ENCODE measurements at regions not wholly inside any gene's neighbourhood (a gene's known extent, or its start where the extent isn't known, plus 50 kb on each side); places are given as distances from the start of the nearest gene placed in this dataset.

DNA sequence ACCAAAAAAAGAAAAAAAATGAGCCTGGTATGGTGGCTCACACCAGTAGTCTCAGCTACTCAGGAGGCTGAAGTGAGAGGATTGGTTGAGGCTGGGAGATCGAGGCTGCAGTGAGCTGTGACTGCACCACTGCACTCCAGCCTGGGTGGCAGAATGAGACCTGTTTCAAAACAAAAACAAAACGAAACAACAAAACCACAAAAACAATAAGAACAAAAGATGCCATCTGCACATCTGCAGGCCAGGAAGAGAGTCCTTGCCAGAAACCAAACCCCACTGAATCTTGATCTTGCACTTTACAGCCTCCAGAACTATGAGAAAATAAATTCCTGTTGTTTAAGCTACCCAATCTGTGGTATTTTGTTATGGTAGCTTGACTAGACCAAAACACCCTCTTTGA, 207.7 kb downstream of the YTHDC2 start:
- DNase-seq (ENCODE audit: low read depth, low spot score) (no peak), ATAC-seq (no peak)
- ChIA-PET CTCF (no interaction called here), POLR2A (no interaction called here)
- TF ChIP-seq POLR2AphosphoS5 (IDR thresholded peaks at IDR 0.05; ENCODE audit: low read depth, low read length) = no peak
- TF ChIP-seq SIN3A (IDR thresholded peaks at IDR 0.05; ENCODE audit: borderline replicate concordance, insufficient read depth, low read depth, low read length) = no peak
- TF ChIP-seq, protein P1, sequence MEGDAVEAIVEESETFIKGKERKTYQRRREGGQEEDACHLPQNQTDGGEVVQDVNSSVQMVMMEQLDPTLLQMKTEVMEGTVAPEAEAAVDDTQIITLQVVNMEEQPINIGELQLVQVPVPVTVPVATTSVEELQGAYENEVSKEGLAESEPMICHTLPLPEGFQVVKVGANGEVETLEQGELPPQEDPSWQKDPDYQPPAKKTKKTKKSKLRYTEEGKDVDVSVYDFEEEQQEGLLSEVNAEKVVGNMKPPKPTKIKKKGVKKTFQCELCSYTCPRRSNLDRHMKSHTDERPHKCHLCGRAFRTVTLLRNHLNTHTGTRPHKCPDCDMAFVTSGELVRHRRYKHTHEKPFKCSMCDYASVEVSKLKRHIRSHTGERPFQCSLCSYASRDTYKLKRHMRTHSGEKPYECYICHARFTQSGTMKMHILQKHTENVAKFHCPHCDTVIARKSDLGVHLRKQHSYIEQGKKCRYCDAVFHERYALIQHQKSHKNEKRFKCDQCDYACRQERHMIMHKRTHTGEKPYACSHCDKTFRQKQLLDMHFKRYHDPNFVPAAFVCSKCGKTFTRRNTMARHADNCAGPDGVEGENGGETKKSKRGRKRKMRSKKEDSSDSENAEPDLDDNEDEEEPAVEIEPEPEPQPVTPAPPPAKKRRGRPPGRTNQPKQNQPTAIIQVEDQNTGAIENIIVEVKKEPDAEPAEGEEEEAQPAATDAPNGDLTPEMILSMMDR (IDR thresholded peaks at IDR 0.05) = no peak
- no peak for TF ChIP-seq TCF7L2 (IDR thresholded peaks at IDR 0.05; ENCODE audit: low read depth, low read length)
- TF ChIP-seq, protein P2, sequence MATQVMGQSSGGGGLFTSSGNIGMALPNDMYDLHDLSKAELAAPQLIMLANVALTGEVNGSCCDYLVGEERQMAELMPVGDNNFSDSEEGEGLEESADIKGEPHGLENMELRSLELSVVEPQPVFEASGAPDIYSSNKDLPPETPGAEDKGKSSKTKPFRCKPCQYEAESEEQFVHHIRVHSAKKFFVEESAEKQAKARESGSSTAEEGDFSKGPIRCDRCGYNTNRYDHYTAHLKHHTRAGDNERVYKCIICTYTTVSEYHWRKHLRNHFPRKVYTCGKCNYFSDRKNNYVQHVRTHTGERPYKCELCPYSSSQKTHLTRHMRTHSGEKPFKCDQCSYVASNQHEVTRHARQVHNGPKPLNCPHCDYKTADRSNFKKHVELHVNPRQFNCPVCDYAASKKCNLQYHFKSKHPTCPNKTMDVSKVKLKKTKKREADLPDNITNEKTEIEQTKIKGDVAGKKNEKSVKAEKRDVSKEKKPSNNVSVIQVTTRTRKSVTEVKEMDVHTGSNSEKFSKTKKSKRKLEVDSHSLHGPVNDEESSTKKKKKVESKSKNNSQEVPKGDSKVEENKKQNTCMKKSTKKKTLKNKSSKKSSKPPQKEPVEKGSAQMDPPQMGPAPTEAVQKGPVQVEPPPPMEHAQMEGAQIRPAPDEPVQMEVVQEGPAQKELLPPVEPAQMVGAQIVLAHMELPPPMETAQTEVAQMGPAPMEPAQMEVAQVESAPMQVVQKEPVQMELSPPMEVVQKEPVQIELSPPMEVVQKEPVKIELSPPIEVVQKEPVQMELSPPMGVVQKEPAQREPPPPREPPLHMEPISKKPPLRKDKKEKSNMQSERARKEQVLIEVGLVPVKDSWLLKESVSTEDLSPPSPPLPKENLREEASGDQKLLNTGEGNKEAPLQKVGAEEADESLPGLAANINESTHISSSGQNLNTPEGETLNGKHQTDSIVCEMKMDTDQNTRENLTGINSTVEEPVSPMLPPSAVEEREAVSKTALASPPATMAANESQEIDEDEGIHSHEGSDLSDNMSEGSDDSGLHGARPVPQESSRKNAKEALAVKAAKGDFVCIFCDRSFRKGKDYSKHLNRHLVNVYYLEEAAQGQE (IDR thresholded peaks at IDR 0.05; ENCODE audit: insufficient read depth in 1 of 2, low read depth in 2 of 2, low read length in 1 of 2) = no peak
- no peaks in the 10 kb centered on the region for H3K36me3 ChIP-seq (ENCODE audit: control insufficient read depth, insufficient read depth, low read length)
- H3K9me3 ChIP-seq (ENCODE audit: control insufficient read depth, insufficient read depth, low read depth, low read length) = peaks cover 3% of the 10 kb centered on the region; the same call in 1 of the 2 replicates
- intact Hi-C loops (cut with micrococcal nuclease; ENCODE audit: unreplicated experiment) = no loop called here
- H3K4me1 ChIP-seq (ENCODE audit: control insufficient read depth, insufficient read depth, low read length) = no peaks in the 10 kb centered on the region
- BruUV-seq (replicated peaks) = no TSS peak
- H3K4me3 ChIP-seq (ENCODE audit: low read depth in 2 of 2, low read length in 2 of 2) = no peak overlapping the region
- no peak overlapping the region for H3K27ac ChIP-seq (ENCODE audit: low read length)
- in situ Hi-C loops (cut with HindIII; ENCODE audit: low pct_unique_long_range_greater_than_20kb, low sequenced_read_pairs) = no loop called here
- H3K27me3 ChIP-seq (ENCODE audit: control insufficient read depth, insufficient read depth, low read length) = no peaks in the 10 kb centered on the region

DNA sequence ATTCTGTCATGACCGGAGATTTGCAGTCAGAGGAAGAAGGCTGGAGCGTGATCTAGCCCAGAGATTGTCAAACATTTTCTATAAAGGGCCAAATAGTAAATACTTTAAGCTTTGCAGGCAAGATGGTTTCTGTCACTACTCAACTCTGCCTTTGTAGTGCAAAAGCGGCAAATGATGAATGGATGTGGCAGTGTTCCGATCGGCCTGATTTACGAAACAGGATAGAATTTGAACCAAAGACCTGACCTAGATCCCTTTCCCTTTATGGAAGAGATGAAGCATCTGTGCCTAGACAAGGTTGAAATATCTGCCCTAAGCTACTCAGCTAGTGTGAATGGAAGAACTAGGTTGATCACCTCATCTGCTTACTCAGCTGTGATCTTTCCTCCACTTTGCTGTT, 209.5 kb downstream of the YTHDC2 start:
- H3K4me1 ChIP-seq (ENCODE audit: control insufficient read depth, insufficient read depth, low read length) = no peaks in the 10 kb centered on the region
- ChIA-PET CTCF (no interaction called here), POLR2A (no interaction called here)
- H3K27me3 ChIP-seq (ENCODE audit: control insufficient read depth, insufficient read depth, low read length) = no peaks in the 10 kb centered on the region
- no peak overlapping the region for H3K4me3 ChIP-seq (ENCODE audit: low read depth in 2 of 2, low read length in 2 of 2)
- H3K36me3 ChIP-seq (ENCODE audit: control insufficient read depth, insufficient read depth, low read length) = no peaks in the 10 kb centered on the region
- in situ Hi-C loops (cut with HindIII; ENCODE audit: low pct_unique_long_range_greater_than_20kb, low sequenced_read_pairs) (no loop called here), intact Hi-C loops (cut with micrococcal nuclease; ENCODE audit: unreplicated experiment) (no loop called here)
- no peak overlapping the region for H3K27ac ChIP-seq (ENCODE audit: low read length)
- H3K9me3 ChIP-seq (ENCODE audit: control insufficient read depth, insufficient read depth, low read depth, low read length) = no peaks in the 10 kb centered on the region
- TF ChIP-seq TCF7L2 (IDR thresholded peaks at IDR 0.05; ENCODE audit: low read depth, low read length) (no peak), POLR2AphosphoS5 (IDR thresholded peaks at IDR 0.05; ENCODE audit: low read depth, low read length) (no peak), SIN3A (IDR thresholded peaks at IDR 0.05; ENCODE audit: borderline replicate concordance, insufficient read depth, low read depth, low read length) (no peak)
- TF ChIP-seq, protein P1 (IDR thresholded peaks at IDR 0.05) = no peak
- TF ChIP-seq, protein P2 (IDR thresholded peaks at IDR 0.05; ENCODE audit: insufficient read depth in 1 of 2, low read depth in 2 of 2, low read length in 1 of 2) = no peak
- no TSS peak for BruUV-seq (replicated peaks)
- ATAC-seq (no peak), DNase-seq (ENCODE audit: low read depth, low spot score) (no peak)

Data from Panc1 (cell line).